Testis (tissue), 2 donors: ENCODE measurements at regions not wholly inside any gene's neighbourhood (a gene's known extent, or its start where the extent isn't known, plus 50 kb on each side); places are given as distances from the start of the nearest gene placed in this dataset.
A peak's percentile ranks its signal among the peaks of the same experiment; 100 is the strongest.

Experiments used
- DNase-seq: peaks from one replicate; pipeline ENCODE4 v3.0.0-alpha.2; 2019
- H3K27ac ChIP-seq, 2 donors: fragments of 200-600 bp; sonication (generic); one replicate each; pipeline ENCODE4 v1.5.1; 2019
- H3K27me3 ChIP-seq: fragments of 200-600 bp; sonication (generic); one replicate; pipeline ENCODE4 v1.5.1; 2019
- H3K36me3 ChIP-seq: fragments of 200-600 bp; sonication (generic); one replicate; pipeline ENCODE4 v1.5.1; 2017; ENCODE audit warnings: low read depth; ENCODE audit errors: missing control alignments
- H3K4me1 ChIP-seq: fragments of 200-600 bp; sonication (generic); one replicate; pipeline ENCODE4 v1.5.1; 2019
- H3K4me3 ChIP-seq, 2 donors: fragments of 200-600 bp; sonication (generic); one replicate each; pipeline ENCODE4 v1.5.1; 2017 to 2019
- H3K9me3 ChIP-seq: fragments of 200-600 bp; sonication (generic); one replicate; pipeline ENCODE4 v1.5.1; 2017
- POLR2A ChIP-seq: fragments of 450-650 bp; IDR thresholded peaks from one replicate; pipeline ENCODE4 v1.6.1; 2017; ENCODE audit warnings: antibody characterized with exemption, mild to moderate bottlenecking, moderate library complexity
- WGBS, 2 donors: methylation state at CpG; one replicate each; pipeline ENCODE4 v1.1.5; 2018; 5-methylcytosine and 5-hydroxymethylcytosine counted together
- intact Hi-C: fragments of 100-400 bp; cut with DNase I; formaldehyde crosslinking; loops from one replicate; pipeline ENCODE4 v1.15.1; 2023; ENCODE audit warnings: low total_unique reads
- TF ChIP-seq, protein P1 (sequence below), 3 experiments: fragments of 450-650 bp in 2 of 3; fragments of 200-600 bp in 1 of 3; sonication (generic) in 1 of 3; IDR thresholded peaks; one replicate each; pipeline ENCODE4 v1.5.1; 2016 to 2019; ENCODE audit warnings: antibody characterized with exemption in 3 of 3, mild to moderate bottlenecking in 2 of 3, moderate library complexity in 1 of 3

DNA sequence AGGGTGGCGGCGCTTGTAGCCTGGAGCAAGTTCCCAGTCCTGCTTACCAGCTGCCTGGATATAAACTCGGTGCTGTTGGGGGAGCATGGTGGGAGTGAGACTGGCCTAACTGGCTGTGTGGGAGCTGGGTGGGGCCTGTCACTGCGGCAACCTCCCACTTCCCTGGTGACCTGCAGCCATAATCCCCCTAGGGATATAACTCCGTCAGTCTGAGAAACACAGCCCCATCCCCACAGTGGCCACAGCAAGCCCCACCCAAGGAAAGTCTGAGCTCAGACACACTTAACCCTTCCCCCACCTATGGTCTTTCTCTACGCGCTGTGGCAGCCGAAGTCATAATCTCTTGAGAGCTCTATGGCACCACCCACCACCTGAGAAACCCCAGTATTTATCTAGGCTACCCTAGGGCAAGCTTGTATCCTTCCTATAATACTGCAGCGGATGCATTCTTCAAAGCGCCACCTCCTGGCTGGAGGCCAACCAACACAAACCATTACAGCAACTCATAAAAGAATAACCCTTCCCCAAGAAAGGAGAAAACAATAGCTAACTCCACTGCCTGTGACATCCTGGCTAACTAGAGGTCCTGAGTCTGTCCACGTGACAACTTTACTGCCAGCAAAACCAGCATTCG is 57.4 kb downstream of the ZNF648 start:
- WGBS, 2 donors = 57 to 68% methylated on average over 10 to 12 of the region's 12 CpGs
- no peaks in the 10 kb centered on the region for H3K9me3 ChIP-seq
- TF ChIP-seq, protein P1, sequence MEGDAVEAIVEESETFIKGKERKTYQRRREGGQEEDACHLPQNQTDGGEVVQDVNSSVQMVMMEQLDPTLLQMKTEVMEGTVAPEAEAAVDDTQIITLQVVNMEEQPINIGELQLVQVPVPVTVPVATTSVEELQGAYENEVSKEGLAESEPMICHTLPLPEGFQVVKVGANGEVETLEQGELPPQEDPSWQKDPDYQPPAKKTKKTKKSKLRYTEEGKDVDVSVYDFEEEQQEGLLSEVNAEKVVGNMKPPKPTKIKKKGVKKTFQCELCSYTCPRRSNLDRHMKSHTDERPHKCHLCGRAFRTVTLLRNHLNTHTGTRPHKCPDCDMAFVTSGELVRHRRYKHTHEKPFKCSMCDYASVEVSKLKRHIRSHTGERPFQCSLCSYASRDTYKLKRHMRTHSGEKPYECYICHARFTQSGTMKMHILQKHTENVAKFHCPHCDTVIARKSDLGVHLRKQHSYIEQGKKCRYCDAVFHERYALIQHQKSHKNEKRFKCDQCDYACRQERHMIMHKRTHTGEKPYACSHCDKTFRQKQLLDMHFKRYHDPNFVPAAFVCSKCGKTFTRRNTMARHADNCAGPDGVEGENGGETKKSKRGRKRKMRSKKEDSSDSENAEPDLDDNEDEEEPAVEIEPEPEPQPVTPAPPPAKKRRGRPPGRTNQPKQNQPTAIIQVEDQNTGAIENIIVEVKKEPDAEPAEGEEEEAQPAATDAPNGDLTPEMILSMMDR (IDR thresholded peaks at IDR 0.05) = peak in 1 of 3 experiments; percentile 16
- no peak for TF ChIP-seq POLR2A
- H3K36me3 ChIP-seq = no peaks in the 10 kb centered on the region
- H3K27me3 ChIP-seq = no peaks in the 10 kb centered on the region
- no peak overlapping the region for H3K27ac ChIP-seq
- peak; percentile 63 for DNase-seq
- no peaks in the 10 kb centered on the region for H3K4me1 ChIP-seq
- intact Hi-C loops = no loop called here
- H3K4me3 ChIP-seq = peak overlapping the region in 1 of 2 donors; percentile 36

DNA sequence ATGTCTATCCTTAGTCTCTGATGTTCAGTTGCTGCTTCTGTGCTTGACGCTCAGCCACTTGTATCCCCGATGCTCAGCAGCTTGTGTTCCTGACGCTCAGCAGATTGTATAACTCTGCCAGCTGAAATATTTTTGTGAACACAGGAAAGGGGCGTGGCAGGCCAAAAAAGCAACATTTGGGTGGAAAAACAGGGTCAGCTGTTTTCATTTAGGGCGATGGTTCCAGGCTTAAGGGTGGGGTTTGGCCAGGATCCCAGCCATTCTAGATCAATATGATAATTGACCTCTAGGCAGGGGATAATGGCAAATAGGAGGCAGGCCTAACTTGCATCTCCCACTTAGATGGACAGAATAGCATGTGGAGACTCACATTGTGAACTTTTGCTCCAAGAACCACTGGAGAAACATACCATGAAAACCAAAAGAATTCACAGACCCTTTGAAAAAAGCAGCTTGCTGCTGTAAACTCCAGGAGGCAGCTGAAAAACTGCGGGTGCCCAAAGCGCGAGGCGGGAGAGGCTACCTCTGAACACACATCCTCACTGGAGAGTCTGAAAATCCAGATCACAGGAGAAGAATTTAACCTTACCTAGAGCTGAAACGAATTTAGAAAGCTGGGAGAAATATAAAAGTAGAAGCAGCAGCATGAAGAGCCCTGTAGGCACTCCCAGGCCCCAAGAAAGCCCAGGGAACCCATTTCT is 58.3 kb downstream of the ZNF648 start:
- H3K36me3 ChIP-seq = no peaks in the 10 kb centered on the region
- H3K27ac ChIP-seq = no peak overlapping the region
- DNase-seq = no peak
- no peaks in the 10 kb centered on the region for H3K27me3 ChIP-seq
- H3K9me3 ChIP-seq = no peaks in the 10 kb centered on the region
- no peaks in the 10 kb centered on the region for H3K4me1 ChIP-seq
- 50 to 58% methylated on average over 10 of the region's 10 CpGs for WGBS, 2 donors
- TF ChIP-seq, protein P1 (IDR thresholded peaks at IDR 0.05) = no peak
- no peak for TF ChIP-seq POLR2A
- intact Hi-C loops = no loop called here
- peak overlapping the region in 1 of 2 donors; percentile 36 for H3K4me3 ChIP-seq

DNA sequence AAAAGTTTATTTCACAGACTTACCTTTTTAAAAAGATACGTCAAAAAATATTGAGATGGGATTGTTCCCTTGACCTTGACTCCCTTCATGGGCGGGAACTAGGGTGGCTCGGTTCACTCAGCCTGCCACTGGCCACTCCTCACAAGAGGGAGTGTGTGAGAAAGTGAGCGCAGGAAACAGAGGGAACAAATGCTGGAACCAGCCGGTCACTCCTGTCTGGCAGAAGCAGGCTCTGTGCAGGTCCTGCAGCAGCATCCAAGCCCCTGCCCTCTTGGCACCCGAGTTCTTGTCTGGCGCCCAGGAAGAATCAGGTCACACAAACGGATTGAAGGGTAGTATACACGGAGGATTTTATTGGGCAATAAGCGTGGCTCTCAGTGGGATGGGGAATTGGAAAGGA is 58.9 kb downstream of the ZNF648 start:
- DNase-seq = no peak
- intact Hi-C loops = no loop called here
- H3K36me3 ChIP-seq = no peaks in the 10 kb centered on the region
- no peaks in the 10 kb centered on the region for H3K27me3 ChIP-seq
- no peaks in the 10 kb centered on the region for H3K9me3 ChIP-seq
- H3K4me3 ChIP-seq = no peak overlapping the region
- no peaks in the 10 kb centered on the region for H3K4me1 ChIP-seq
- TF ChIP-seq, protein P1 (IDR thresholded peaks at IDR 0.05) = no peak
- TF ChIP-seq POLR2A = no peak
- H3K27ac ChIP-seq = no peak overlapping the region
- whole genome bisulfite sequencing, 2 donors = 50 to 53% methylated on average over 10 of the region's 10 CpGs

DNA sequence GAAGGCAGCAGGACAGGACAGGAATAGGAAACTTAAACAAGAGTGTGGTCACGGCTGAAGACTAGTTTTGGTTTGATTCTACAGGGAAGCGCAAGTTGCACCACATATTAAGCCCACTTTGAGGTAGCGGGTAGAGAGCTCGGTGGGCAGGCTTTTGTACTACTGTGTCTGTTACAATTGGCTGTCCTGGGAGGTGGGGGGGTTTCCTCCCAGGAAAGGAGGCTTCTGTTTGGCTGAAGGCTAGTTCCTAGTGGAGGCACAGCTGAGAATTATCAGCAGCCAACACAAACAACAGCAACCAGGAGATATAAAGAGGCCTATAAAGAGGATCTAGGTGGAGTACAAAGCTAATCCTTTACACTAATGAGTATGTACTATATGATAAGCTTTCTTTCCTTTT is 62.7 kb downstream of the ZNF648 start:
- 88 to 91% methylated on average over 4 of the region's 4 CpGs for WGBS, 2 donors
- H3K4me3 ChIP-seq = no peak overlapping the region
- H3K36me3 ChIP-seq = no peaks in the 10 kb centered on the region
- no peak for DNase-seq
- intact Hi-C loops = no loop called here
- no peak for TF ChIP-seq POLR2A
- TF ChIP-seq, protein P1 (IDR thresholded peaks at IDR 0.05) = no peak
- no peaks in the 10 kb centered on the region for H3K4me1 ChIP-seq
- H3K9me3 ChIP-seq = no peaks in the 10 kb centered on the region
- H3K27me3 ChIP-seq = no peaks in the 10 kb centered on the region
- H3K27ac ChIP-seq = no peak overlapping the region
